Adrenal gland (tissue), 5 donors: ENCODE measurements at regions not wholly inside any gene's neighbourhood (a gene's known extent, or its start where the extent isn't known, plus 50 kb on each side); places are given as distances from the start of the nearest gene placed in this dataset.

Experiments used
- POLR2A ChIP-seq, 2 donors: fragments of 450-650 bp; IDR thresholded peaks; one replicate each; pipeline ENCODE4 v1.6.1; 2017; ENCODE audit warnings: antibody characterized with exemption in 2 of 2, mild to moderate bottlenecking in 2 of 2, moderate library complexity in 1 of 2
- TF ChIP-seq, protein P1 (sequence below), 6 experiments: fragments of 450-650 bp in 4 of 6; fragments of 200-600 bp in 2 of 6; sonication (generic) in 1 of 6; IDR thresholded peaks; 1 replicate in 5 of 6; 2 replicates in 1 of 6; pipeline versions ENCODE4 v1.5.1 to v1.8.0; 2016 to 2021; ENCODE audit warnings: antibody characterized with exemption in 6 of 6, mild to moderate bottlenecking in 2 of 6, moderate library complexity in 1 of 6
- donor health status: DM: no; HTN: no; CAD: no.

GRCh38 chr21:25366116-25366515 is 241.2 kb downstream of the MRPL39 start:
- TF ChIP-seq, protein P1, sequence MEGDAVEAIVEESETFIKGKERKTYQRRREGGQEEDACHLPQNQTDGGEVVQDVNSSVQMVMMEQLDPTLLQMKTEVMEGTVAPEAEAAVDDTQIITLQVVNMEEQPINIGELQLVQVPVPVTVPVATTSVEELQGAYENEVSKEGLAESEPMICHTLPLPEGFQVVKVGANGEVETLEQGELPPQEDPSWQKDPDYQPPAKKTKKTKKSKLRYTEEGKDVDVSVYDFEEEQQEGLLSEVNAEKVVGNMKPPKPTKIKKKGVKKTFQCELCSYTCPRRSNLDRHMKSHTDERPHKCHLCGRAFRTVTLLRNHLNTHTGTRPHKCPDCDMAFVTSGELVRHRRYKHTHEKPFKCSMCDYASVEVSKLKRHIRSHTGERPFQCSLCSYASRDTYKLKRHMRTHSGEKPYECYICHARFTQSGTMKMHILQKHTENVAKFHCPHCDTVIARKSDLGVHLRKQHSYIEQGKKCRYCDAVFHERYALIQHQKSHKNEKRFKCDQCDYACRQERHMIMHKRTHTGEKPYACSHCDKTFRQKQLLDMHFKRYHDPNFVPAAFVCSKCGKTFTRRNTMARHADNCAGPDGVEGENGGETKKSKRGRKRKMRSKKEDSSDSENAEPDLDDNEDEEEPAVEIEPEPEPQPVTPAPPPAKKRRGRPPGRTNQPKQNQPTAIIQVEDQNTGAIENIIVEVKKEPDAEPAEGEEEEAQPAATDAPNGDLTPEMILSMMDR (IDR thresholded peaks at IDR 0.05) = no peak
- TF ChIP-seq POLR2A (IDR thresholded peaks at IDR 0.05) = no peak
